COLO829 (cell line): ENCODE measurements at regions not wholly inside any gene's neighbourhood (a gene's known extent, or its start where the extent isn't known, plus 50 kb on each side); places are given as distances from the start of the nearest gene placed in this dataset.
"Not testable (repeated sequence)": the region's sequence is repeated elsewhere in the genome, so short reads cannot be mapped to it uniquely, and the experiment has no call there.

Experiments
- DNase-seq: peaks from one replicate; pipeline ENCODE4 v3.0.0; 2012; ENCODE audit warnings: low spot score

GRCh38 chr9:32004431-32005076, 379.9 kb upstream of the ACO1 start:
- DNase-seq, result no peak

GRCh38 chr9:32010322-32010721, 374.1 kb upstream of the ACO1 start:
- no peak for DNase-seq

- DNase-seq, result no peak
Measured at GRCh38 chr9:32011049-32011448, 373.4 kb upstream of the ACO1 start.

GRCh38 chr9:32015795-32016194, 368.6 kb upstream of the ACO1 start:
- no peak for DNase-seq

- DNase-seq, result no peak
Measured at GRCh38 chr9:32045513-32045912, 338.9 kb upstream of the ACO1 start.

GRCh38 chr9:32067261-32067660, 317.2 kb upstream of the ACO1 start:
- DNase-seq, result no peak

GRCh38 chr9:32069169-32069813, 315.2 kb upstream of the ACO1 start:
- no peak for DNase-seq

- DNase-seq, result no peak
Measured at GRCh38 chr9:32069969-32070368, 314.5 kb upstream of the ACO1 start.

GRCh38 chr9:32072570-32072969, 311.9 kb upstream of the ACO1 start:
- no peak for DNase-seq

- DNase-seq, result no peak
Measured at GRCh38 chr9:32092031-32092430, 292.4 kb upstream of the ACO1 start.

- DNase-seq, result no peak
Measured at GRCh38 chr9:32117291-32117690, 267.2 kb upstream of the ACO1 start.

GRCh38 chr9:32128546-32128945, 255.9 kb upstream of the ACO1 start:
- no peak for DNase-seq

GRCh38 chr9:32130709-32131108, 253.7 kb upstream of the ACO1 start:
- DNase-seq, result not testable (repeated sequence)

- no peak for DNase-seq
Measured at GRCh38 chr9:32136700-32137339, 247.6 kb upstream of the ACO1 start.

GRCh38 chr9:32142074-32142473, 242.4 kb upstream of the ACO1 start:
- DNase-seq, result no peak

GRCh38 chr9:32148553-32148952, 235.9 kb upstream of the ACO1 start:
- not testable (repeated sequence) for DNase-seq

GRCh38 chr9:32161209-32161608, 223.2 kb upstream of the ACO1 start:
- DNase-seq, result no peak

GRCh38 chr9:32161720-32162119, 222.7 kb upstream of the ACO1 start:
- DNase-seq, result no peak

GRCh38 chr9:32166316-32166715, 218.1 kb upstream of the ACO1 start:
- DNase-seq, result not testable (repeated sequence)

GRCh38 chr9:32171339-32171738, 213.1 kb upstream of the ACO1 start:
- DNase-seq, result no peak

- no peak for DNase-seq
Measured at GRCh38 chr9:32172256-32172655, 212.2 kb upstream of the ACO1 start.

GRCh38 chr9:32177396-32177795, 207.0 kb upstream of the ACO1 start:
- DNase-seq, result no peak

GRCh38 chr9:32180597-32180996, 203.8 kb upstream of the ACO1 start:
- no peak for DNase-seq

- DNase-seq, result no peak
Measured at GRCh38 chr9:32200241-32200640, 184.2 kb upstream of the ACO1 start.
